Omental fat pad (tissue), 3 donors: ENCODE measurements at regions not wholly inside any gene's neighbourhood (a gene's known extent, or its start where the extent isn't known, plus 50 kb on each side); places are given as distances from the start of the nearest gene placed in this dataset.

Source experiments
- ATAC-seq: fragments of 150-250 bp; one replicate; pipeline ENCODE4 v1.9.1; 2016; ENCODE audit warnings: mild to moderate bottlenecking, moderate library complexity; ENCODE audit not compliant: low FRiP score
- DNase-seq: peaks from one replicate; pipeline ENCODE4 v3.0.0-alpha.2; 2019; ENCODE audit warnings: low spot score
- TF ChIP-seq, protein P1 (sequence below), 3 donors: fragments of 450-650 bp; IDR thresholded peaks; one replicate each; pipeline ENCODE4 v1.5.1; 2016 to 2017; ENCODE audit warnings: antibody characterized with exemption in 3 of 3, mild to moderate bottlenecking in 3 of 3, moderate library complexity in 2 of 3

DNA sequence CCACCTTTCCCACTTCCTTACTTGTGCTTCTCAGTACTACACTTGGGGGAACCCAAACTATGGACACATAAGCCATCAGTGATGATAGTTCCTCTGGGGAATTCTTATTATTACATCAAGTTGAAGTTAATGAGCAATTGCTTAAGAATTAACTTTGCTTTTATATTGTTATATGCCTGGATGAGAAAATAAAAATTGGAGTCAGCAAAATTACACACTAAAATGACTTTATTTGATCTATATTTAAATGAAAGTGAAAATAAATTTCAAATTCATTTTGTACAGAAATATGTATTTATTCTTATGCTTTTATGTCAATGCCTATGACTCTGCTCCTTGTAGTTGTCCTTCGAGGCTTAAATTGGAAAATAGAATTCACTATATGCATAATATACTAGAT is 149.4 kb upstream of the KCND2 start:
- DNase-seq (no peak), ATAC-seq (no peak)
- TF ChIP-seq, protein P1, sequence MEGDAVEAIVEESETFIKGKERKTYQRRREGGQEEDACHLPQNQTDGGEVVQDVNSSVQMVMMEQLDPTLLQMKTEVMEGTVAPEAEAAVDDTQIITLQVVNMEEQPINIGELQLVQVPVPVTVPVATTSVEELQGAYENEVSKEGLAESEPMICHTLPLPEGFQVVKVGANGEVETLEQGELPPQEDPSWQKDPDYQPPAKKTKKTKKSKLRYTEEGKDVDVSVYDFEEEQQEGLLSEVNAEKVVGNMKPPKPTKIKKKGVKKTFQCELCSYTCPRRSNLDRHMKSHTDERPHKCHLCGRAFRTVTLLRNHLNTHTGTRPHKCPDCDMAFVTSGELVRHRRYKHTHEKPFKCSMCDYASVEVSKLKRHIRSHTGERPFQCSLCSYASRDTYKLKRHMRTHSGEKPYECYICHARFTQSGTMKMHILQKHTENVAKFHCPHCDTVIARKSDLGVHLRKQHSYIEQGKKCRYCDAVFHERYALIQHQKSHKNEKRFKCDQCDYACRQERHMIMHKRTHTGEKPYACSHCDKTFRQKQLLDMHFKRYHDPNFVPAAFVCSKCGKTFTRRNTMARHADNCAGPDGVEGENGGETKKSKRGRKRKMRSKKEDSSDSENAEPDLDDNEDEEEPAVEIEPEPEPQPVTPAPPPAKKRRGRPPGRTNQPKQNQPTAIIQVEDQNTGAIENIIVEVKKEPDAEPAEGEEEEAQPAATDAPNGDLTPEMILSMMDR (IDR thresholded peaks at IDR 0.05): no peak

DNA sequence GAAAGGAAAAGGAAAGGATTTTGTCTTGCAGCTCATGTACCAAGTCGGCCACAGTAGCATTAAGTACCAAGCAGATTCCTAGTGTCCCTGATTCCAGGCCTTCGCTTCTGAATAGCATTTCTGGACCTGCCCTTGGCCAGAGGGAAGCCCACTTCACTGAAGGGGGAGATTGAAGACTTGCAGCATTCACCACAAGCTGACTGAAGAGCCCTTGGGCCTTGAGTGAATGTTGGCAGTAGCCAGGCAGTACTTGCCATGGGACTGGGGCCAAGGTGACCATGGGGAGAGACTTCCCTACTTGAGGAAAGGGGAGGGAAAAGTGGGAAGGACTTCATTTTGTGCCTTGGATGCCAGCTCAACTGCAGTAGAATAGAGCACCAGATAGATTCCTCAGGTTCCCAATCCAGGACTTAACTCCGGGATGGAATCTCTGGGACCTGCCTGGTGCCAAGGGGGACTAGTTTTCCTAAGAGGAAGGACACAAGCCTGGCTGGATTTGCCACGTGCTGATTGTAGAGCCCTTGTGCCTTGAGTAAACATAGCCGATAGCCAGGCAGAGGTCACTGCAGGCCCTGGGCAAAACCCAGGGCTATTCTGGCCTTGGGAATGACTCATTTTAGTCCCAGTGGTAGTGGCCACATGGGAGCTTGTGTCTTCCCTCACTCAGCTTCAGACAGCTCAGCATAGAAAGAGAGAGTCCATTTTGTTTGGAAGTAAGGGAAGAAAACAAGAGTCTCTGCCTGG is 141.7 kb upstream of the KCND2 start:
- ATAC-seq (no peak), DNase-seq (no peak)
- TF ChIP-seq, protein P1 (IDR thresholded peaks at IDR 0.05): no peak

DNA sequence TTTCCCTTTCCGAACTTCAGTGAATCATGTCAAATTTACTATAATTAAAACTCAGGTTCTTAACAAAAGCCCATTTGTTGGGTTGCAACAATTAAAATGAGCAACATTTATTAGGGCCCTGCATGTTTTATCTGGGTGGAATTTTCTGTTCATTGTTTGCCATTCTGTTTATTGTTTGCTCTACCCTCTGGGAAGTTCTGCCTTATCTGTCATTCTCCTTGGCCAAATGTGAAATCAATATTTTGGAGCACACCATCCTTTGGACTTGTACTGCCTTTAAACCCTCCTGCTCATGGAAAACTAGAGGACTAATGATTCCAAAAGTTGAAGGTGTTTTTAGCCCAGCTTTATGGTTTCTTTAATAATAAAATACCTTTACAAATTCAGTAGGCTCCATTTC is 134.5 kb upstream of the KCND2 start:
- ATAC-seq (no peak), DNase-seq (no peak)
- TF ChIP-seq, protein P1 (IDR thresholded peaks at IDR 0.05): no peak

DNA sequence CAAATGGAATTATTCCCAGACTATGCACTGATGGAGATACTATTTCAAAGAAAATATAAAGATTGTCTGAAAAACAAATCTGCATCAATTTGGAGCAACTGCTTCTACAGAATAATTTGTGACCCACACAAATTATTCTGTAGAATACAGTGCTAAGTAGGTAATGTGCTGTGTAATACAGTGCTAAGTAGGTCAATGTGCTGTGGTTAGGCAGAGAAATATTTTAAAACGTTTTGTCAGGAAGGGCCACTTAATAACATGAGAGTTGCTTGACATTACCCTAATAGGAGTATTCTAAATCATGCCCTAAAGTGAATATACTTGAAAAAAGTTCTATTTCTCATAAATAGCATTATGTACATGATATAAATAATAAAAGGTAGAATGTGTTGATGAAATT is 116.5 kb upstream of the KCND2 start:
- TF ChIP-seq, protein P1 (IDR thresholded peaks at IDR 0.05): no peak
- ATAC-seq: no peak
- no peak for DNase-seq

DNA sequence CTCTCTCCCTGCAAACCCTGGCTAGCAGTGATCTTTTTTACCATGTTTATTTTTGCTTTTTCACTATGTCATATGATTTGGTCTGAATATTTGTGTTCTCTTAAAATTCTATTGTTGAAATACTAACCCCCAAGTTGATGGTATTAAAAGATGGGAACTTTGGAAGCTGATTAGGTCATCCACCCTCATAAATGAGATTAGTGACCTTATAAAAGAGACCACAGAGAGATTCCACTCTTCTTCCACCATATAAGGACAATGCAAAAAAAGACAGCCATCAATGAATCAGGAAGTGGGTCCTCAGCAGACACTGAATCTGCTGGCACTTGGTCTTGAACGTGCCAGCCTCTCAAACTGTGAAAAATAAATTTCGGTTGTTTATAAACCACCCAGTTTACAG is 112.8 kb upstream of the KCND2 start:
- no peak for ATAC-seq
- TF ChIP-seq, protein P1 (IDR thresholded peaks at IDR 0.05): no peak
- DNase-seq: no peak

DNA sequence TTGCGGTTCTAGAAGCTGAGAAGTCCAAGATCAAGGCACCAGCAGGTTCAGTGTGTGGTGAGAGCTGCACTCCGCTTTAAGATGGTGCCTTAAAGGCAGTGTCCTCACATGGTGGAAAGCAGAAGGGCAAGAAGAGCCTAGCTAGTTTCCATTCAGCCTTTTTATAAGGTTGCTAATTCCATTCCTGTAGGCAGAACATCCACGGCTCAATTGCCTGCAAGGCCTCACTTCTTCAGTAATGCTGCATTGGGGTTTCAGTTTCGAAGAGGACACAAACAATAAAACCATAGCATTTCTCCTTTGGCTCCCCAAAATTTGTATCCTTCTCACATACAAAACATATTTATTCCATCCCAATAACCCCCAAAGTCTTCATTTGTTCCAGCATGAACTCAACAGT is 109.5 kb upstream of the KCND2 start:
- ATAC-seq: no peak
- TF ChIP-seq, protein P1 (IDR thresholded peaks at IDR 0.05): no peak
- no peak for DNase-seq

DNA sequence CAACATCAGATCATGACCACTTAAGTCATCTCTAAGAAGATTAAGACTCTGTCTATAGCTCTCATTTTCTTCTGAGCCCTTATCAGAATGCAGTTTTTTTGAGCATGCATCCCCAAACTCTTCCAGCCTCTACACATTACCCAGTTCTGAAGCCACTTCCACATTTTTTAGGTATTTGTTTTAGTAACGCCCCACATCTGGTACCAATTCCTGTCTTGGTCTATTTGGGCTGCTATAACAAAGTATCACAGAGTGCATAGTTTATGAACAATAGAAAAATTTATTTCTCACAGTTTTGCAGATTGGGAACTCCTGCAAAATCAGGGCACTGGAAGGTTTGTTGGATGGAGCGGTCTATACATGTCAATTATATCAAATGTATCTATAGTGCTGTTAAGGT is 107.7 kb upstream of the KCND2 start:
- TF ChIP-seq, protein P1 (IDR thresholded peaks at IDR 0.05): no peak
- no peak for ATAC-seq
- DNase-seq: no peak
